Thyroid gland (tissue), 4 donors: ENCODE measurements at regions not wholly inside any gene's neighbourhood (a gene's known extent, or its start where the extent isn't known, plus 50 kb on each side); places are given as distances from the start of the nearest gene placed in this dataset.

Source experiments
- DNase-seq, 2 donors: peaks; one replicate each; pipeline ENCODE4 v3.0.0-alpha.2; 2019
- H3K27ac ChIP-seq, 3 donors: fragments of 200-600 bp; sonication (generic); 1 replicate in 2 of 3; 2 replicates in 1 of 3; pipeline ENCODE4 v1.5.1; 2016 to 2019; ENCODE audit warnings: mild to moderate bottlenecking in 1 of 3, moderate library complexity in 1 of 3
- H3K27me3 ChIP-seq: fragments of 200-600 bp; sonication (generic); one replicate; pipeline ENCODE4 v1.5.1; 2019
- H3K36me3 ChIP-seq, 2 donors: fragments of 200-600 bp; sonication (generic); one replicate each; pipeline ENCODE4 v1.5.1; 2016 to 2019
- H3K4me1 ChIP-seq, 2 donors: fragments of 200-600 bp; sonication (generic); one replicate each; pipeline ENCODE4 v1.5.1; 2017 to 2019
- H3K4me3 ChIP-seq, 3 donors: fragments of 200-600 bp; sonication (generic); replicated peaks in 1 of 3; 1 replicate in 2 of 3; 2 replicates in 1 of 3; pipeline ENCODE4 v1.5.1; 2016; ENCODE audit warnings: mild to moderate bottlenecking in 1 of 3
- H3K9me3 ChIP-seq: fragments of 200-600 bp; sonication (generic); one replicate; pipeline ENCODE4 v1.5.1; 2017
- CTCF ChIP-seq, 6 experiments: fragments of 200-600 bp in 3 of 6; fragments of 450-650 bp in 3 of 6; sonication (generic) in 3 of 6; IDR thresholded peaks; one replicate each; pipeline ENCODE4 v1.5.1; 2016 to 2019; ENCODE audit warnings: antibody characterized with exemption in 6 of 6, mild to moderate bottlenecking in 2 of 6, inconsistent platforms in 1 of 6, moderate library complexity in 1 of 6
- POLR2A ChIP-seq, 2 donors: fragments of 450-650 bp; IDR thresholded peaks; one replicate each; pipeline ENCODE4 v1.6.1; 2017; ENCODE audit warnings: antibody characterized with exemption in 2 of 2, mild to moderate bottlenecking in 2 of 2, moderate library complexity in 1 of 2
- WGBS, 2 donors: methylation state at CpG; one replicate each; pipeline ENCODE4 v1.1.5; 2017; 5-methylcytosine and 5-hydroxymethylcytosine counted together
- intact Hi-C: fragments of 100-400 bp; cut with DNase I; formaldehyde crosslinking; loops from one replicate; pipeline ENCODE4 v1.15.1; 2023

- Histone ChIP-seq H3K36me3 (no peaks in the 10 kb centered on the region), H3K4me1 (peaks cover 0 to 2% of the 10 kb centered on the region in 2 donors), H3K4me3 (no peak overlapping the region), H3K9me3 (no peaks in the 10 kb centered on the region), H3K27ac (no peak overlapping the region), H3K27me3 (no peaks in the 10 kb centered on the region)
- intact Hi-C loops: no loop called here
- no peak for DNase-seq
- TF ChIP-seq POLR2A (IDR thresholded peaks at IDR 0.05) (no peak), CTCF (IDR thresholded peaks at IDR 0.05) (no peak)
- WGBS, 2 donors: 78 to 84% methylated on average over 4 of the region's 4 CpGs
These were observed 81.6 kb upstream of the SNAP25 start for GRCh38 chr20:10137032-10137431.

GRCh38 chr20:10137533-10137932, 81.1 kb upstream of the SNAP25 start:
- intact Hi-C loops: no loop called here

DNA sequence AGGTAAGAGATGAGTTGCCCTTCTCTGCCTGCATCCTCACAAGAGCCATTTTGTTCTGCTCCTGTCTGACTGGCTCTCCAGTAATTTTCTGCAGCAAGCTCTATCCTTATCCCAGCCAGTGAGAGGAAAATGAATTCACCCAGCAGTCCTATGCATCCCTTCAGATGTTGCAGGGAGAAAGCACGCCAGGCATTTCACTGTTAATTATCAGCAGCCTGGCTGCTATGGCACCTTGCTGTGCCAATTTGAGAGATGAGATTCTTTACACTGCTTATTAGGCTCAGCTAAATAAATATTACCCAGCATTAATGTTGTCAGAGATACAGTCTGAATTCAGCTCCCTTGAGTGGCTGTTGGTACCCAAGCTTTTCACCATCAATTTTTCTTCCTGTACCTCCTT, 61.1 kb upstream of the SNAP25 start:
- H3K27ac ChIP-seq: no peak overlapping the region
- no peaks in the 10 kb centered on the region for H3K36me3 ChIP-seq
- WGBS, 2 donors: 59% methylated on average over 1 of the region's 1 CpG; no CpG with 5 or more reads in 1 of the 2 donors
- H3K4me1 ChIP-seq: no peaks in the 10 kb centered on the region
- intact Hi-C loops: no loop called here
- no peaks in the 10 kb centered on the region for H3K27me3 ChIP-seq
- TF ChIP-seq POLR2A (IDR thresholded peaks at IDR 0.05) (no peak), CTCF (IDR thresholded peaks at IDR 0.05) (no peak)
- no peak for DNase-seq
- H3K4me3 ChIP-seq: no peak overlapping the region
- H3K9me3 ChIP-seq: no peaks in the 10 kb centered on the region

More at GRCh38 chr20:10137533-10137932, 81.1 kb upstream of the SNAP25 start:
- TF ChIP-seq CTCF (IDR thresholded peaks at IDR 0.05): no peak
- no peak for TF ChIP-seq POLR2A (IDR thresholded peaks at IDR 0.05)
- no peak for DNase-seq
- no peaks in the 10 kb centered on the region for H3K36me3 ChIP-seq
- H3K4me1 ChIP-seq: no peaks in the 10 kb centered on the region
- H3K4me3 ChIP-seq: no peak overlapping the region
- H3K27me3 ChIP-seq: no peaks in the 10 kb centered on the region
- H3K27ac ChIP-seq: no peak overlapping the region
- WGBS, 2 donors: 78 to 85% methylated on average over 3 of the region's 3 CpGs
- no peaks in the 10 kb centered on the region for H3K9me3 ChIP-seq

GRCh38 chr20:10167040-10167439, 51.6 kb upstream of the SNAP25 start:
- peaks cover 0 to 3% of the 10 kb centered on the region in 2 donors for H3K4me1 ChIP-seq
- no peaks in the 10 kb centered on the region for H3K36me3 ChIP-seq
- no peaks in the 10 kb centered on the region for H3K9me3 ChIP-seq
- H3K4me3 ChIP-seq: no peak overlapping the region
- WGBS, 2 donors: 86 to 88% methylated on average over 2 of the region's 2 CpGs
- H3K27me3 ChIP-seq: no peaks in the 10 kb centered on the region
- no peak for TF ChIP-seq CTCF (IDR thresholded peaks at IDR 0.05)
- no peak for TF ChIP-seq POLR2A (IDR thresholded peaks at IDR 0.05)
- DNase-seq: no peak
- no peak overlapping the region for H3K27ac ChIP-seq
- intact Hi-C loops: no loop called here

DNA sequence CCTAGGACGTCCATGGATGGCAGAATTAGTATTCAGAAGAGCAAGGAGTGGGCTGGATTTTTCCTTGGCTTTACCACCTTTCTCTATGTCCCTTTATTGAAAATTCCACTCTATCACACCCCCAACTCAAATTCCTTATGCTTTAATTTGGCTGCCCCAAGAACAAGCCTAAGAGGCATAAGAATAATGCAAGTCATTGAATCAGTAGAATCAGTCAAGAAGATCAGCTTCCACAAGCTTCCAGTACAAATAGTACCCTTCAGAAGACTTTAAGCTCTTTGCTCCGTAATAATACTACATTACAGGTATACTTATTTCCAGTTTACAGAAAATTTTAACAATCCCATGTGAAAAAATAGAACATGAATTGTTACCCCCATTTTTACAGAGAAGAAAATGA, 51.0 kb upstream of the SNAP25 start:
- TF ChIP-seq CTCF (IDR thresholded peaks at IDR 0.05): no peak
- no peak for TF ChIP-seq POLR2A (IDR thresholded peaks at IDR 0.05)
- no peak for DNase-seq
- H3K4me1 ChIP-seq: peaks cover 0 to 8% of the 10 kb centered on the region in 2 donors

More for the DNA sequence above, 51.0 kb upstream of the SNAP25 start:
- no peaks in the 10 kb centered on the region for H3K9me3 ChIP-seq
- no peaks in the 10 kb centered on the region for H3K36me3 ChIP-seq
- no peak overlapping the region for H3K27ac ChIP-seq
- intact Hi-C loops: no loop called here
- H3K4me3 ChIP-seq: no peak overlapping the region
- 75 to 77% methylated on average over 2 of the region's 2 CpGs for WGBS, 2 donors
- no peaks in the 10 kb centered on the region for H3K27me3 ChIP-seq
